Activated B cell treated with CpG ODN at 0.5 μM for 24 hours (primary cell): ENCODE measurements at regions not wholly inside any gene's neighbourhood (a gene's known extent, or its start where the extent isn't known, plus 50 kb on each side); places are given as distances from the start of the nearest gene placed in this dataset.

Experiments
- ATAC-seq: fragments of 200-7000 bp; cut with Tn5 transposase; one replicate; pipeline ENCODE4 v1.10.0; 2021; ENCODE audit warnings: low read depth, mild to moderate bottlenecking, moderate library complexity
- CTCF ChIA-PET: fragments of 350-600 bp; sonication (Branson Sonifier 250); formaldehyde crosslinking; loops from one replicate; lab custom pipeline; 2021; ENCODE audit warnings: antibody characterized with exemption; lab: Charles Lee
- POLR2A ChIA-PET: fragments of 350-600 bp; sonication (Branson Sonifier 250); formaldehyde crosslinking; loops from one replicate; lab custom pipeline; 2021; ENCODE audit warnings: antibody characterized with exemption; lab: Charles Lee
- DNase-seq: peaks from one replicate; pipeline ENCODE4 v3.0.0; 2022
- H3K27ac Mint-ChIP-seq: one replicate; pipeline ENCODE4 v1.8.0; 2020; ENCODE audit warnings: mixed read lengths
- H3K27me3 Mint-ChIP-seq: one replicate; pipeline ENCODE4 v1.8.0; 2021; ENCODE audit warnings: mixed read lengths
- H3K36me3 Mint-ChIP-seq: one replicate; pipeline ENCODE4 v1.8.0; 2021; ENCODE audit warnings: low read depth, mixed read lengths
- H3K4me1 Mint-ChIP-seq: one replicate; pipeline ENCODE4 v1.8.0; 2021; ENCODE audit warnings: mixed read lengths
- H3K4me3 Mint-ChIP-seq: one replicate; pipeline ENCODE4 v1.8.0; 2020; ENCODE audit warnings: mild to moderate bottlenecking, mixed read lengths
- H3K9me3 Mint-ChIP-seq: one replicate; pipeline ENCODE4 v1.8.0; 2020; ENCODE audit warnings: mixed read lengths
- intact Hi-C: fragments of 100-400 bp; cut with micrococcal nuclease; formaldehyde crosslinking; loops from one replicate; pipeline ENCODE4 v1.15.1; 2024
- TF ChIP-seq, protein P1 (sequence below): fragments of 200-600 bp; IDR thresholded peaks from one replicate; pipeline ENCODE4 v1.8.0; 2022; ENCODE audit warnings: antibody characterized with exemption, mild to moderate bottlenecking

DNA sequence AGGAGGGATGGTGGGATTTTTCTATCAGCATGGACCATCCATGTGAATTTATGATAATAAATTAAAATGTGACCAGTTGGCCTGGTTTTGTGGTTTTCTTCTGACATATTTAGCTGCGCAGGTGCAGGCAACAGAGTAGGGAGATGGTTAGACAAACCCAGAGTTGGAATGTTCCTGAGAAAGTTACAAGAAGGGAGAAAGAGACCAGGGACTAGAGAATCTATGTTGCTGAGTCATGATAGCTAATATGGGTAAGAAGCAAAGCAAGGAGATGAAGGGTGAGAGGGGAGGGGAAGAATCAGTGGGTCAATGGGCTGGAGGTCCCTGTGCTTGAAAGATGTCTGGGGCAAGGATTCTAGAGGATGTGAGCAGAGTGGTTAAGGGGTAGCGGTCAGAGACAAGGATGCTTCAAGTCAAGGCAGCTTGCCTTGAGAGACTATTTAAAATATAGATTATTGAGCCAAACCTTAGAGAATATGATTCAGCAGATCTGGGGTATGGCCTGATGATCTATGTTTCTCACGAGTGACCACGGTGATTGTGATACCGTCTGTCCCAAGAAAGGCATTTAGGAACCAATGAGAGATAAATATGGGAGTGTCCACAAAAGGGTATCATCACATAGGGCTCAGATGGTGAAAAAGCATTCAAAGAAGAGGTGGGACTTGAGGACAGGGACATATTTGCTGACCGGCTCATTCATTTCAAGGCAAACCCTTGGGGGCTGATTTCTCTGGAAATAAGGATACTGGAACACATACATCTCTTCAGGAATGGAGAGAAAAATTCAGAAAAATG, 219.7 kb upstream of the PLD5 start:
- TF ChIP-seq, protein P1, sequence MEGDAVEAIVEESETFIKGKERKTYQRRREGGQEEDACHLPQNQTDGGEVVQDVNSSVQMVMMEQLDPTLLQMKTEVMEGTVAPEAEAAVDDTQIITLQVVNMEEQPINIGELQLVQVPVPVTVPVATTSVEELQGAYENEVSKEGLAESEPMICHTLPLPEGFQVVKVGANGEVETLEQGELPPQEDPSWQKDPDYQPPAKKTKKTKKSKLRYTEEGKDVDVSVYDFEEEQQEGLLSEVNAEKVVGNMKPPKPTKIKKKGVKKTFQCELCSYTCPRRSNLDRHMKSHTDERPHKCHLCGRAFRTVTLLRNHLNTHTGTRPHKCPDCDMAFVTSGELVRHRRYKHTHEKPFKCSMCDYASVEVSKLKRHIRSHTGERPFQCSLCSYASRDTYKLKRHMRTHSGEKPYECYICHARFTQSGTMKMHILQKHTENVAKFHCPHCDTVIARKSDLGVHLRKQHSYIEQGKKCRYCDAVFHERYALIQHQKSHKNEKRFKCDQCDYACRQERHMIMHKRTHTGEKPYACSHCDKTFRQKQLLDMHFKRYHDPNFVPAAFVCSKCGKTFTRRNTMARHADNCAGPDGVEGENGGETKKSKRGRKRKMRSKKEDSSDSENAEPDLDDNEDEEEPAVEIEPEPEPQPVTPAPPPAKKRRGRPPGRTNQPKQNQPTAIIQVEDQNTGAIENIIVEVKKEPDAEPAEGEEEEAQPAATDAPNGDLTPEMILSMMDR, result no peak
- Mint-ChIP-seq H3K4me1 (peaks cover 6% of the 10 kb centered on the region), H3K27me3 (no peaks in the 10 kb centered on the region), H3K36me3 (peaks cover 2% of the 10 kb centered on the region), H3K4me3 (no peak overlapping the region), H3K9me3 (peaks cover 7% of the 10 kb centered on the region), H3K27ac (no peak overlapping the region)
- CTCF ChIA-PET, result no interaction called here
- intact Hi-C loops, result no loop called here
- no peak for DNase-seq
- POLR2A ChIA-PET, result no interaction called here
- no peak for ATAC-seq

DNA sequence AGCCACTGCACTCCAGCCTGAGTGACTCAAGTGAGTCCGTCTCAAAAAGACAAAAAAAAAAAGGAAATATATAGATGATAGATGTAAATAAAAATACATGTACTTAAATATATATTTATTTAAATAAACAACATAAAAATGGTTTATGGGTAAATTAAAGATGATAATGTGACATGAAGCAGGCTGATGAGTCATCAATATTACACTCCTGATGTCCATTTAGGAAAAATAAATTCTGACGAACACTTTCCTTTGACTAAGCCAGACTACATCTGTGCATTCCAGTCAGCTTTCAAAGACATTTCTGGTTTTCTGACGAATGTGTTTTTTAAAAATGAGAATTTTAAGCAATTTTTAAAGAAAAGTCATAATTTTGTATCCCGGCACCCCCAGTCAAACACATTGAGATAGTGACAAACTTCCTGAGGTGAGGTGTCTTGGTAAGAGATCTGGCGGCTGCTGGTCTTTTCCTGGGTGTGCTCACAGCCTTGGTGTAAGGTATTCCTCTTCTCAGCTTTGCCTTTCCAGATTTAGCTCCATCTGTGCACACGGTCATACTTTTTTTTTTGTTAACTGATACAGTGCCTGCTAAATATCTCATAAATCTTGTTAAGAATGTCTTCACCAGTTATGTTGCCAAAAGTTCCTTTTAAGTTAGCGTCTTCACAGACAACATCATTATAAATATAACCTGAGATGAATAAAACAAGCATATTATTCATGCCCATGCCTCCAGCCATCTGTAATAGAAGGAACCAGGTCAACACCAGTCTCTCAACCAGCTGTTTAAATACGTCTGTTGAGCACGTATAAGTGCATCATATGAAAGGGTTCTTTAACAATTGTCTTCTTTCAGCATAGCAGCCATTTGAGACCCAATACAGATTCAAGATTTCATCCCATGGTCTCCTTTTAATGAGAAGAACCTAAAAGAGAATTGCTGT, 214.5 kb upstream of the PLD5 start:
- Mint-ChIP-seq H3K27ac (no peak overlapping the region), H3K4me3 (no peak overlapping the region), H3K36me3 (peaks cover 2% of the 10 kb centered on the region), H3K27me3 (no peaks in the 10 kb centered on the region), H3K9me3 (peaks cover 7% of the 10 kb centered on the region), H3K4me1 (peaks cover 6% of the 10 kb centered on the region)
- TF ChIP-seq, protein P1, result no peak
- ChIA-PET POLR2A (no interaction called here), CTCF (no interaction called here)
- intact Hi-C loops, result no loop called here
- no peak for ATAC-seq
- DNase-seq, result no peak

DNA sequence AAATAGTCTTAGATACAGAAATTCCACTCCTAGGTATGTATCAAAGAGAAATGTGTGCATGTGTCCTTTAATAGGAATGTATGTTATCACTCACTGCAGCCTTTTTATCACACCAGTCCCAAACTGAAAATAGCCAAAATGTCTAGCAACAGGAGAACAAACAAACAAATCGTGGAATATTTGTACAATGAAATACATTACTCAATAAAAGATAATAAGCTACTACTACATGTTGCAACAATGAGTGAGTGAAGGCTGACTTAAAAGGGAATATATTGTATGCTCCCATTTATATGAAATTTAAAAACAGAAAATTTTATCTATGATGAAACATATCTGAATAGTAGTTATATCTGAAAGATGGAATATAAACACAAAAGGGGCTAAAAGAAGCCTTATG, 212.1 kb upstream of the PLD5 start:
- intact Hi-C loops, result no loop called here
- no peaks in the 10 kb centered on the region for H3K27me3 Mint-ChIP-seq
- peaks cover 5% of the 10 kb centered on the region for H3K9me3 Mint-ChIP-seq
- DNase-seq, result no peak
- TF ChIP-seq, protein P1, result no peak
- peaks cover 2% of the 10 kb centered on the region for H3K36me3 Mint-ChIP-seq
- no peaks in the 10 kb centered on the region for H3K4me1 Mint-ChIP-seq
- no peak overlapping the region for H3K4me3 Mint-ChIP-seq
- ATAC-seq, result no peak
- CTCF ChIA-PET, result no interaction called here
- POLR2A ChIA-PET, result no interaction called here
- H3K27ac Mint-ChIP-seq, result no peak overlapping the region

DNA sequence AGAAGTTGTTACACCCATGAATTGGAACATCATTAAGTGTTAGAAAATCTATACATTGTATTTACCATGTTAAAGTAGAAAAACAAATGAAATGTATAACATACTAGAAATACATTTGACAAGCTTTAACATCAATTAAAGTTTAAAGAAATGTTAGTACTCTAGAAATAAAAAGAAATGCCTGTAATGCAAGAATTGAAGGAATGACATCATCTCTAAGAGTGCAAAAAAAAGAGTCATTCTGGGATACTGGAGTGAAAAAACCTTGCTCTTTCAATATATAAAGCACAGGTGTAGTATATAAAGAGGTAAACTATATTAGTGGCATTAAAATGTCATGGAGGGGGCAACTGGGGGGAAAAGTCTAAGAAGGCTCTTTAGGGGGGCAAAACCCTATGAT, 210.8 kb upstream of the PLD5 start:
- DNase-seq, result no peak
- TF ChIP-seq, protein P1, result no peak
- no peak for ATAC-seq
- H3K4me3 Mint-ChIP-seq, result no peak overlapping the region
- H3K27me3 Mint-ChIP-seq, result peaks cover 1% of the 10 kb centered on the region
- H3K9me3 Mint-ChIP-seq, result no peaks in the 10 kb centered on the region
- intact Hi-C loops, result no loop called here
- H3K4me1 Mint-ChIP-seq, result no peaks in the 10 kb centered on the region
- H3K27ac Mint-ChIP-seq, result no peak overlapping the region
- ChIA-PET CTCF (no interaction called here), POLR2A (no interaction called here)
- H3K36me3 Mint-ChIP-seq, result no peaks in the 10 kb centered on the region

DNA sequence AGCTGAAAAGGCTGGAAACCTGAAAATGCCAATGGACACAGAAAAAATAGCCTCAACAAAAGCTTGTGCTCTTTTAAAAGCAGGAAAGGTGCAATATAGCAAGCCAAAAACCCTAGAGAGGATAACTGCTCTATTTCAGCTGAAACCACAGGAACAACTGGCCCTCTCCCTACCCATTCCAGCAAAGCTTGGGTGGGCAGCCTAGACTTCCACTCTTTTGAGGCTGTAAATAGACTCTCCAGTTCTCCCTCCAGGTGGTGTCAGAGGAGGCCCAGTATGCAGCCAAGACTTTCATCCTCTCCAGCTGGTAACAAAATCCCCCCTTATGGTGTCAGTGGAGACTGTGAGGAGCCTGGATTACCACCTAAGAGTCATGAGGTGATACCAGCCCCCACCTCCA, 206.9 kb upstream of the PLD5 start:
- peaks cover 3% of the 10 kb centered on the region for H3K4me1 Mint-ChIP-seq
- no peaks in the 10 kb centered on the region for H3K36me3 Mint-ChIP-seq

More for the DNA sequence above, 206.9 kb upstream of the PLD5 start:
- DNase-seq (no peak), ATAC-seq (no peak)
- intact Hi-C loops, result no loop called here
- peaks cover 1% of the 10 kb centered on the region for H3K27me3 Mint-ChIP-seq
- TF ChIP-seq, protein P1, result no peak
- H3K4me3 Mint-ChIP-seq, result no peak overlapping the region
- POLR2A ChIA-PET, result no interaction called here
- CTCF ChIA-PET, result no interaction called here
- H3K27ac Mint-ChIP-seq, result no peak overlapping the region
- H3K9me3 Mint-ChIP-seq, result no peaks in the 10 kb centered on the region
